GM13977 (cell line): ENCODE measurements at regions not wholly inside any gene's neighbourhood (a gene's known extent, or its start where the extent isn't known, plus 50 kb on each side); places are given as distances from the start of the nearest gene placed in this dataset.

ENCODE experiments used
- DNase-seq: peaks from one replicate; pipeline ENCODE4 v3.0.0; 2012; ENCODE audit warnings: low spot score
- in situ Hi-C: fragments of 300-500 bp; cut with MboI; formaldehyde crosslinking; loops from one replicate; pipeline ENCODE4 v1.12.0; 2022; ENCODE audit warnings: low sequenced_read_pairs, low pct_unique_long_range_greater_than_20kb, mixed read lengths, inconsistent platforms; ENCODE audit not compliant: unreplicated experiment
- TF ChIP-seq, protein P1 (sequence below): IDR thresholded peaks from 2 replicates; pipeline ENCODE4 v1.5.1; 2012; ENCODE audit warnings: mild to moderate bottlenecking, control low read depth; ENCODE audit not compliant: insufficient read depth; ENCODE audit errors: extremely low read depth, missing control alignments

DNA sequence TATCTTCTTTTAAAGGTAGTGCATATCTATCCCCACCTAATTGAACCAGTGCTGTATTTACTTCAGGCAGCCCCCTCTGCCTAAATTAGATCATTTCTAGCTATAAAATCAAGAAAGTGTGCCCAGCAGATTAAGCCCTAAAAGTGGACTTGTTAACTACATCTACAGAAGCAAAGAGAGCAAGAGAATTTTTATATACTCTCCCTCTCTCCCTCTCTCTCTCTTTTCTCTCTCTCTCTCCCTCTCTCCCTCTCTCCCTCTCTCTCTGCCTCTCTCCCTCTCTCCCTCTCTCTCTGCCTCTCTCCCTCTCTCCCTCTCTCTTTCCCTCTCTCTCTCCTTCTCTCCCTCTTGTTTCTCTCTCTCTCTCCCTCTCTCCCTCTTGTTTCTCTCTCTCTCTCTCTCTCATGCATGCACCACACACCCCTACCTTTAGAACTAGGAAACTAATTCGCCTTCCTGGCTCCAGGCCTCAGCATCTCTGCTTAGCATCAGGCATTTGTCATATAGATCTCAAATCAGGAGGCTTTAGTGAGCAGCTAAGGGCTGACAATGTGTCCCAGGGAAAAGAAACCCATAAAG is 71.4 kb downstream of the FOXA2 start:
- TF ChIP-seq, protein P1, sequence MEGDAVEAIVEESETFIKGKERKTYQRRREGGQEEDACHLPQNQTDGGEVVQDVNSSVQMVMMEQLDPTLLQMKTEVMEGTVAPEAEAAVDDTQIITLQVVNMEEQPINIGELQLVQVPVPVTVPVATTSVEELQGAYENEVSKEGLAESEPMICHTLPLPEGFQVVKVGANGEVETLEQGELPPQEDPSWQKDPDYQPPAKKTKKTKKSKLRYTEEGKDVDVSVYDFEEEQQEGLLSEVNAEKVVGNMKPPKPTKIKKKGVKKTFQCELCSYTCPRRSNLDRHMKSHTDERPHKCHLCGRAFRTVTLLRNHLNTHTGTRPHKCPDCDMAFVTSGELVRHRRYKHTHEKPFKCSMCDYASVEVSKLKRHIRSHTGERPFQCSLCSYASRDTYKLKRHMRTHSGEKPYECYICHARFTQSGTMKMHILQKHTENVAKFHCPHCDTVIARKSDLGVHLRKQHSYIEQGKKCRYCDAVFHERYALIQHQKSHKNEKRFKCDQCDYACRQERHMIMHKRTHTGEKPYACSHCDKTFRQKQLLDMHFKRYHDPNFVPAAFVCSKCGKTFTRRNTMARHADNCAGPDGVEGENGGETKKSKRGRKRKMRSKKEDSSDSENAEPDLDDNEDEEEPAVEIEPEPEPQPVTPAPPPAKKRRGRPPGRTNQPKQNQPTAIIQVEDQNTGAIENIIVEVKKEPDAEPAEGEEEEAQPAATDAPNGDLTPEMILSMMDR: no peak
- in situ Hi-C loops: no loop called here

DNA sequence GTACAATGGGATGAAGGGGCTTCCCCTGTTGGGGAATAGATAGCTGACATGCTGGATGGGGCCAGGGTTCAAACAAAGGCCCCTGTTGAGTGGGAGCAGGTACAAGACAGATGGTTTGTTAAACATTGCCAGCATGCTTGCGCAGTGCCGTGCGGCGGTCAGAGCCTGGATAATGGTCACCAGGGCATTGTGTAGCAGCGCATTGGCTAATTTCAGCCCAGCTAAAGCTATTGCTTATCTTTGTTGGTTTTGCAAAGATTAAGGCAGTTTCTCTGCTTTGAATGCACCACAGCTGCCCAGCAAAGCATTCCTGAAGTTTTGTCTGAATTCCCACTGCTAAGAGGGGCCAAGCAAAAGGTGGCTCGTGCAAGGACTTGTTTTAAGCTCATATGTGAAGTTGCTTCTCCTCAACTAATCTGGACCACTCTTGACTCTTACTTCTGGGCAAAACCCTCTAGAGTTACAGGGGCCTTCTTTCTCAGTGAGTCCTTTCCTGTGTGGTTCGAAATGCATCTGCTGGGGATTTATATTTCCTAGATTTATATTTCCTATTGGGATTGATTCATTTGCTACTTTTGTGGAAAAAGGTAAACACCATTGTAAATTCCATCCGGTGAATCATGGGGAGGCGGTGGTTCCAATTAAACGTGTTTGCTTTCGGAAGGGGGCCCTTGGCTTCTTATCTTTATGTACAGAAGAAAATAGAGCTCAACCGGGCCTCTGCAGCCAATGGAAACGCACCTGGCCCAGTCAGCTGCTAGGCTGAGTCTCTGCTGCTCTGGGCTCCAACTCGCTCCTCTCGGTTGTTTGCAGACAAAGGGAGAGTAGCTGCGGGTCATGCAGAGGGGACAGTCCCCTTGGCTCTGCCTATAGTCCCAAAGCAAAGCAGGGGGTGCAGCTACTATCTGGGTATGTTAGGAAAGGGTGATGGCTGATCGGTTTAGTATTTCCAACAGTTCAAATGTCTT is 72.1 kb downstream of the FOXA2 start:
- TF ChIP-seq, protein P1: no peak
- in situ Hi-C loops: no loop called here
- DNase-seq: no peak

More for the DNA sequence above, 71.4 kb downstream of the FOXA2 start:
- DNase-seq: no peak

DNA sequence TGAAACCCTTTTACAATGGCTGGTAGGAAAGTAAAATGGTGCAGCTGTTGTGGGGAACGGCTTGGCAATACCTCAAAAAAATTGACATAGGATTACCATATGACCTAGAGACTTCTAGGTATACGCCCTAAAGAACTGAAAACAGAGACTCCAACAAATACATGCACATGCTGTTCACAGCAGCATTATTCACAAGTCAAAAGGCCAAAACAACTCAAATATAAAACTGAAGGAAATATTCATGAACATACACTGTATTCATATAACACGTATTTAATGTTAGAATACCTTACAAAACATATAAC is 74.6 kb downstream of the FOXA2 start:
- TF ChIP-seq, protein P1: no peak
- DNase-seq: no peak
- in situ Hi-C loops: no loop called here

DNA sequence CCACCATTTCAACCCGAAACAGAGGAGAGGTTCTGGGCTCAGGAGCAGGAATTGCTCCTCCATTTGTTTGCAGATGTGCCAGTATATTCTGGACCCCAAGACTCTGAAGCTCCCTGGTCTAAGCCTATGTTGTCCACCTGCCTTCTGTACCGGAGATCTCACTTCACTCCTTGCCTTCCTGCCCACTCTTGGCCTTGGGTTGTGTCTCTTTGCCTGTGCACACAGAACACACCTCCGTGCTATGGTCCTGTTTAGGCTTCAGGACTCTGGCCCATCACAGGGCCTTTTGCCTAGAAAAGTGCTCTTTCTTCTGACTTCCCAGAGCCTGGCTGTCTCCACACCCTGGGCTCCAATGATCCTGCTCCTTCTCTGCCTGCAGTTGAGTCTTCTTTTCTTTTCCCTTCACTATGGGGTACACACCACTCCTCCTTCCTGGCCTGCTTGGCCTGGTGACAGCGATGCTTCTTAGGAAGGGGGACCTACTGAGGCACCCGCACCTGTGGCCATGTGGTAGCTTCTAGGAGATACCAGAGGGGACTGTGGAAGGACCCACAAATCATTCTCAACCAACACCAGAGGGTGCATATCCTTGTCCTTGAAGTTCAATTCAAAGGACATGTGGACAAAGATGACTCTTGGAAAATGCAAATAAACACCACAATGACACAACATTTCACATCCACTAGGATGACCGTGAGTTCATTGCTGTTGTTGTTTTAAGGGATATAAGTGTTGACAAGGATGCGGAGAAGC is 75.1 kb downstream of the FOXA2 start:
- TF ChIP-seq, protein P1: no peak
- DNase-seq: no peak
- in situ Hi-C loops: no loop called here

DNA sequence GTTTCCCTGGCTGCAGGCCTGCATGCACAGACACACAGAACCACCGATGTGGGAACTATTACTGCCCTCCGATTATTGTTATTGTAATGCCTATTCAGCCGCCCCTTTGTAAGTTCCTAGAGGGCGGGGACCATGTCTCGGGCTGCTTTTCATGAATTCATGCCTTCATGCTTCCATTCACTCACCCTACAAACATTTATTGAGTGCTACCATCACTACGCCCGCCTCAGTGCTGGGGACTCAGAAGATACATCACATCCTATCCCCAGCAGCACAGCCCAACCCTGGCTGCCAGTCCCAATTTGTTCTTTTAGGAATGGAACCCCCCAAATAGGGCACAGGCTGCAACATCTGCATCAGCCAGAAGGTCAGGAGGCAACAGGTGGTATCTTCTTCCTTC is 75.9 kb downstream of the FOXA2 start:
- in situ Hi-C loops: no loop called here
- TF ChIP-seq, protein P1: no peak
- no peak for DNase-seq

DNA sequence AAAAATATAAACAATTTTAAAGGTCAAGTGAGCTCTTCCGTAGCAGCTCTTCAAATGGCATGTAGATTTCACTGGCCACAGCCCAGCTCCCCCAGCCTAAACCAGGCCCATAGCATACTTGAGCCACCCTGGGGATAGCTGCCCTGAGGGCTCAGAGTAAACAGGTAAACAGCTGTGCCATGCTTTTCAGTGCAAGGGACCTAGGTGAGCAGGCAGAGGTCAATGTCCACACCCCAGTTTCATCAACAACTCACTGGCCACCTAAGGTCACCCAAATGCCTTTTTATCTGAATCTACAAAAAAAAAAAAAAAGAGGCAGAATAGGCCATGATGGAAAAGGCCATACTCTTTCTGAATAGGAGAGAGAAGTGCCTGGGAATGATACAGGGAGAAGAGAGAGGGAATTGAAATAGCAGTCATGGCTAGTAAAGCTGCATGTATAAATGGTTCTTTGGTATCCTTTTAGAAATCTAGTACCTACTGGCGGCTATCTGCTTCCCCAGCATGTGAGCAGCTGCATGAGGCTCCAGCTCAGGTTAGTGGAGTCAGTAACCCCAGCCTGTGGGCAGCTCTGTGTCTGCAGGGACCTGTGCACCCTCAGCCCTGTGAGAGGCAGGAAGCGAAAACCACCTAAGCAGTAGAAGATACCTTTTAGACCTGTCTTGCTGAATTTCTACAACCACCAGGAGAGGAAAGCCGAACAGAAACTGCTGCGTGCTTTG is 77.0 kb downstream of the FOXA2 start:
- no peak for DNase-seq
- in situ Hi-C loops: no loop called here

More for the DNA sequence above, 77.0 kb downstream of the FOXA2 start:
- TF ChIP-seq, protein P1: no peak
